ENCODE measurements at regions not wholly inside any gene's neighbourhood (a gene's known extent, or its start where the extent isn't known, plus 50 kb on each side); places are given as distances from the start of the nearest gene placed in this dataset.

DNA sequence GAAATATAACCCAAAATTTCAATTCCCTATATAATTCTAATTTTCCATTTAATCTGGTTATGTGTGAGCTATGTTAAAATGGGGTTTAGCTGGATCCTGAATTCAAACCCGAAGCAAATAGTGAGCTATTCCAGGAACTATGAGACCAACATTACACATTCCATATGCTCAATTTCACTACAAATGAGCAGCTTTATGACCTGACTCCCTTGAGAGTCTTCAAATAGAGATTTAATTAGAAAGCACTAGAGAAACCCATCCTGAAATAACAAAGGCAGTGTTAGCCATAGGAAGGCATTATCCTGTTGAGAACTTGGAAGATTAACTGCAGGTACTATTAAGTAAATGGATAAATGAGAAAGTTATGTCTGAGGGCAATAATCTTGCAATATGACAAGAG lies 890.0 kb downstream of the GRM8 start:
- Mint-ChIP-seq H3K27me3 (ENCODE audit: low read depth in 3 of 3) (no peaks in the 10 kb centered on the region), H3K4me1 (no peaks in the 10 kb centered on the region), H3K27ac (no peak overlapping the region), H3K36me3 (no peaks in the 10 kb centered on the region), H3K4me3 (no peak overlapping the region), H3K9me3 (peaks cover 0 to 3% (median 0%) of the 10 kb centered on the region in 7 donors)
- Histone ChIP-seq H3K4me2 (replicated peaks; ENCODE audit: extremely low read depth, low read length, poor library complexity, severe bottlenecking) (no peak overlapping the region), H3K9ac (ENCODE audit: insufficient read depth, low read length, poor library complexity, severe bottlenecking) (no peak overlapping the region), H3K36me3 (replicated peaks in 1 of 2; ENCODE audit: control insufficient read depth in 1 of 2, insufficient read depth in 2 of 2, low read length in 2 of 2) (no peaks in the 10 kb centered on the region), H3K79me2 (ENCODE audit: insufficient read depth, low read length) (no peaks in the 10 kb centered on the region), H2AFZ (ENCODE audit: insufficient read depth, low read depth, low read length, poor library complexity, severe bottlenecking) (no peak overlapping the region), H3K27me3 (ENCODE audit: control insufficient read depth in 2 of 2, insufficient read depth in 2 of 2, low read length in 2 of 2) (no peaks in the 10 kb centered on the region), H3K4me3 (replicated peaks in 1 of 3; ENCODE audit: low read depth in 2 of 3, low read length in 3 of 3) (no peak overlapping the region), H3K9me3 (replicated peaks in 1 of 2; ENCODE audit: control insufficient read depth in 1 of 2, insufficient read depth in 1 of 2, low read length in 2 of 2) (no peaks in the 10 kb centered on the region), H4K20me1 (ENCODE audit: insufficient read depth, low read length) (no peaks in the 10 kb centered on the region), H3K4me1 (ENCODE audit: control insufficient read depth in 1 of 2, insufficient read depth in 2 of 2, low read length in 2 of 2) (no peaks in the 10 kb centered on the region), H3K27ac (ENCODE audit: low read depth in 1 of 2, low read length in 2 of 2) (no peak overlapping the region)
- intact Hi-C loops (cut with micrococcal nuclease), result no loop called here
- TF ChIP-seq CTCF (IDR thresholded peaks at IDR 0.05), result no peak
- no peak for DNase-seq
- no CpG with 5 or more reads among the region's 1 CpG for WGBS (ENCODE audit: insufficient coverage)

GRCh38 chr7:126361183-126361582 lies 891.6 kb downstream of the GRM8 start:
- Mint-ChIP-seq H3K4me1 (no peaks in the 10 kb centered on the region), H3K27me3 (ENCODE audit: low read depth in 3 of 3) (no peaks in the 10 kb centered on the region), H3K27ac (no peak overlapping the region), H3K36me3 (no peaks in the 10 kb centered on the region), H3K9me3 (peaks cover 0 to 8% (median 0%) of the 10 kb centered on the region in 7 donors), H3K4me3 (no peak overlapping the region)
- DNase-seq, result no peak
- H3K9me3 ChIP-seq (replicated peaks in 1 of 2; ENCODE audit: control insufficient read depth in 1 of 2, insufficient read depth in 1 of 2, low read length in 2 of 2), result no peaks in the 10 kb centered on the region
- no peak overlapping the region for H2AFZ ChIP-seq (ENCODE audit: insufficient read depth, low read depth, low read length, poor library complexity, severe bottlenecking)
- H3K4me3 ChIP-seq (replicated peaks in 1 of 3; ENCODE audit: low read depth in 2 of 3, low read length in 3 of 3), result no peak overlapping the region
- no CpG with 5 or more reads among the region's 3 CpGs for WGBS (ENCODE audit: insufficient coverage)
- no peaks in the 10 kb centered on the region for H4K20me1 ChIP-seq (ENCODE audit: insufficient read depth, low read length)
- TF ChIP-seq CTCF (IDR thresholded peaks at IDR 0.05), result no peak
- no peaks in the 10 kb centered on the region for H3K27me3 ChIP-seq (ENCODE audit: control insufficient read depth in 2 of 2, insufficient read depth in 2 of 2, low read length in 2 of 2)
- H3K9ac ChIP-seq (ENCODE audit: insufficient read depth, low read length, poor library complexity, severe bottlenecking), result no peak overlapping the region
- intact Hi-C loops (cut with micrococcal nuclease), result no loop called here
- H3K79me2 ChIP-seq (ENCODE audit: insufficient read depth, low read length), result no peaks in the 10 kb centered on the region
- H3K4me2 ChIP-seq (replicated peaks; ENCODE audit: extremely low read depth, low read length, poor library complexity, severe bottlenecking), result no peak overlapping the region
- no peaks in the 10 kb centered on the region for H3K36me3 ChIP-seq (replicated peaks in 1 of 2; ENCODE audit: control insufficient read depth in 1 of 2, insufficient read depth in 2 of 2, low read length in 2 of 2)
- no peak overlapping the region for H3K27ac ChIP-seq (ENCODE audit: low read depth in 1 of 2, low read length in 2 of 2)
- H3K4me1 ChIP-seq (ENCODE audit: control insufficient read depth in 1 of 2, insufficient read depth in 2 of 2, low read length in 2 of 2), result no peaks in the 10 kb centered on the region

Data from CD14-positive monocyte (primary cell).